H1 (cell line): ENCODE measurements at regions not wholly inside any gene's neighbourhood (a gene's known extent, or its start where the extent isn't known, plus 50 kb on each side); places are given as distances from the start of the nearest gene placed in this dataset.
"Not testable (repeated sequence)": the region's sequence is repeated elsewhere in the genome, so short reads cannot be mapped to it uniquely, and the experiment has no call there.

Source experiments
- CTCF ChIA-PET: fragments of 300-600 bp; sonication (Branson Sonifier 250); formaldehyde crosslinking; loops from one replicate; lab custom pipeline; 2021; ENCODE audit not compliant: partially characterized antibody; lab: Charles Lee
- POLR2A ChIA-PET: fragments of 300-600 bp; sonication (Branson Sonifier 250); formaldehyde crosslinking; loops from one replicate; lab custom pipeline; 2021; ENCODE audit warnings: inconsistent platforms; ENCODE audit not compliant: partially characterized antibody; lab: Charles Lee
- DNase-seq, 2 experiments: peaks; one replicate each; pipeline versions ENCODE4 v3.0.0 to v3.0.0-alpha.2; 2010 to 2022; ENCODE audit warnings: low spot score in 2 of 2, low read depth in 1 of 2, mixed read lengths in 1 of 2
- FAIRE-seq: peaks from 2 replicates; lab custom pipeline; 2011; peaks lifted over from hg19 to GRCh38; lab: Jason Lieb, UNC
- H2AFZ ChIP-seq: 2 replicates; pipeline ENCODE4 v1.8.1; 2012; ENCODE audit warnings: low read length, inconsistent platforms
- H2AK5ac ChIP-seq: 2 replicates; pipeline ENCODE4 v1.6.1; 2013; ENCODE audit warnings: low read depth, low read length
- H2BK120ac ChIP-seq: replicated peaks from 2 replicates; pipeline ENCODE3; 2013; ENCODE audit warnings: low read depth, low read length, inconsistent platforms
- H2BK12ac ChIP-seq: 2 replicates; pipeline ENCODE4 v1.6.1; 2013; ENCODE audit warnings: low read depth, low read length
- H2BK15ac ChIP-seq: 2 replicates; pipeline ENCODE4 v1.6.1; 2013; ENCODE audit warnings: low read length
- H2BK20ac ChIP-seq: 2 replicates; pipeline ENCODE4 v1.6.1; 2013; ENCODE audit warnings: low read length
- H2BK5ac ChIP-seq: 2 replicates; pipeline ENCODE4 v1.6.1; 2013; ENCODE audit warnings: low read depth, low read length
- H3K14ac ChIP-seq: 2 replicates; pipeline ENCODE4 v1.6.1; 2013; ENCODE audit warnings: inconsistent platforms; ENCODE audit not compliant: insufficient read length
- H3K18ac ChIP-seq: 2 replicates; pipeline ENCODE4 v1.6.1; 2013; ENCODE audit warnings: low read length; ENCODE audit errors: extremely low read depth
- H3K23ac ChIP-seq: 2 replicates; pipeline ENCODE4 v1.6.1; 2013; ENCODE audit warnings: inconsistent platforms; ENCODE audit not compliant: insufficient read length
- H3K23me2 ChIP-seq: 2 replicates; pipeline ENCODE4 v1.6.1; 2013; ENCODE audit warnings: low read depth, low read length
- H3K27ac ChIP-seq: 2 replicates; pipeline ENCODE4 v1.6.1; 2011; ENCODE audit warnings: low read depth, low read length, inconsistent platforms
- H3K27me3 ChIP-seq, 4 experiments: replicated peaks in 1 of 4; 1 replicate in 1 of 4; 2 replicates in 3 of 4; pipeline versions ENCODE4 v1.6.1 to v1.8.1; 2011 to 2013; ENCODE audit warnings: low read length in 3 of 4, mild to moderate bottlenecking in 3 of 4, inconsistent platforms in 2 of 4, mixed read lengths in 2 of 4, moderate library complexity in 1 of 4; ENCODE audit not compliant: control insufficient read depth in 3 of 4, insufficient read depth in 3 of 4; ENCODE audit errors: extremely low read depth in 1 of 4
- H3K36me3 ChIP-seq, 4 experiments: 2 replicates each; pipeline versions ENCODE4 v1.6.1 to v1.8.1; 2011 to 2013; ENCODE audit warnings: mild to moderate bottlenecking in 4 of 4, low read length in 3 of 4, moderate library complexity in 2 of 4, control low read depth in 1 of 4, inconsistent platforms in 1 of 4; ENCODE audit not compliant: insufficient read depth in 4 of 4, control insufficient read depth in 2 of 4
- H3K4ac ChIP-seq: replicated peaks from 2 replicates; pipeline ENCODE3; 2013; ENCODE audit warnings: low read length, low read depth, mixed read lengths, inconsistent platforms; ENCODE audit not compliant: insufficient read length
- H3K4me1 ChIP-seq, 4 experiments: replicated peaks in 1 of 4; 1 replicate in 1 of 4; 2 replicates in 3 of 4; pipeline versions ENCODE4 v1.6.1 to v1.8.1; 2011 to 2013; ENCODE audit warnings: low read length in 3 of 4, inconsistent platforms in 2 of 4, mixed read lengths in 1 of 4; ENCODE audit not compliant: insufficient read depth in 4 of 4, control insufficient read depth in 3 of 4
- H3K4me2 ChIP-seq, 2 experiments: 2 replicates each; pipeline versions ENCODE4 v1.6.1 to v1.8.1; 2011 to 2013; ENCODE audit warnings: low read depth in 2 of 2, low read length in 2 of 2, control low read depth in 1 of 2, inconsistent platforms in 1 of 2, mild to moderate bottlenecking in 1 of 2; ENCODE audit not compliant: insufficient read depth in 1 of 2
- H3K4me3 ChIP-seq, 4 experiments: fragments of 200-600, 300-600 bp in 1 of 4; sonication (generic), shearing (Covaris generic), sonication (Bioruptor Twin) in 1 of 4; 2 replicates each; pipeline versions ENCODE4 v1.5.1 to v1.8.1; 2011 to 2016; ENCODE audit warnings: low read length in 4 of 4, low read depth in 3 of 4, control low read depth in 2 of 4, inconsistent platforms in 2 of 4, mild to moderate bottlenecking in 2 of 4, mixed read lengths in 1 of 4, moderate library complexity in 1 of 4; ENCODE audit not compliant: insufficient read depth in 2 of 4; ENCODE audit errors: extremely low read depth in 1 of 4
- H3K56ac ChIP-seq: replicated peaks from 2 replicates; pipeline ENCODE3; 2013; ENCODE audit warnings: low read depth, mild to moderate bottlenecking, mixed read lengths, low read length, inconsistent platforms; ENCODE audit not compliant: insufficient read length
- H3K79me1 ChIP-seq: 2 replicates; pipeline ENCODE4 v1.6.1; 2013; ENCODE audit warnings: low read depth, low read length, control low read depth
- H3K79me2 ChIP-seq, 2 experiments: 2 replicates each; pipeline versions ENCODE4 v1.6.1 to v1.8.1; 2012 to 2013; ENCODE audit warnings: low read length in 2 of 2, mild to moderate bottlenecking in 2 of 2, inconsistent platforms in 1 of 2; ENCODE audit not compliant: insufficient read depth in 2 of 2, control insufficient read depth in 1 of 2
- H3K9ac ChIP-seq, 4 experiments: replicated peaks in 1 of 4; 1 replicate in 1 of 4; 2 replicates in 3 of 4; pipeline versions ENCODE4 v1.6.1 to v1.8.1; 2011 to 2013; ENCODE audit warnings: low read depth in 3 of 4, low read length in 3 of 4, control low read depth in 2 of 4, mild to moderate bottlenecking in 2 of 4, moderate library complexity in 2 of 4, inconsistent platforms in 1 of 4; ENCODE audit errors: extremely low read depth in 1 of 4
- H3K9me3 ChIP-seq, 2 experiments: 2 replicates each; pipeline versions ENCODE4 v1.6.1 to v1.8.1; 2012 to 2013; ENCODE audit warnings: mild to moderate bottlenecking in 2 of 2, moderate library complexity in 2 of 2, control low read depth in 1 of 2, inconsistent platforms in 1 of 2, low read depth in 1 of 2, low read length in 1 of 2, mixed read lengths in 1 of 2; ENCODE audit not compliant: insufficient read depth in 2 of 2
- H4K20me1 ChIP-seq, 2 experiments: replicated peaks in 1 of 2; 2 replicates each; pipeline versions ENCODE3 to v1.8.1; 2011 to 2013; ENCODE audit warnings: inconsistent platforms in 2 of 2, low read length in 2 of 2, mild to moderate bottlenecking in 1 of 2; ENCODE audit not compliant: insufficient read depth in 2 of 2, control insufficient read depth in 1 of 2
- H4K5ac ChIP-seq: 2 replicates; pipeline ENCODE4 v1.6.1; 2013; ENCODE audit warnings: low read length, low read depth, mixed read lengths, inconsistent platforms; ENCODE audit not compliant: insufficient read length
- H4K8ac ChIP-seq: 2 replicates; pipeline ENCODE4 v1.8.0; 2013; ENCODE audit warnings: mild to moderate bottlenecking, moderate library complexity, low read length, inconsistent platforms; ENCODE audit not compliant: insufficient read depth; ENCODE audit errors: extremely low read depth
- H4K91ac ChIP-seq: replicated peaks from 2 replicates; pipeline ENCODE3; 2013; ENCODE audit warnings: low read length, mixed read lengths, inconsistent platforms; ENCODE audit not compliant: insufficient read length
- CHD1 ChIP-seq: IDR thresholded peaks from 2 replicates; pipeline ENCODE4 v1.6.1; 2012; ENCODE audit warnings: low read depth, low read length, improper control_type of control experiment
- POLR2AphosphoS5 ChIP-seq: IDR thresholded peaks from 2 replicates; pipeline ENCODE4 v1.6.1; 2011; ENCODE audit warnings: low read depth, low read length

DNA sequence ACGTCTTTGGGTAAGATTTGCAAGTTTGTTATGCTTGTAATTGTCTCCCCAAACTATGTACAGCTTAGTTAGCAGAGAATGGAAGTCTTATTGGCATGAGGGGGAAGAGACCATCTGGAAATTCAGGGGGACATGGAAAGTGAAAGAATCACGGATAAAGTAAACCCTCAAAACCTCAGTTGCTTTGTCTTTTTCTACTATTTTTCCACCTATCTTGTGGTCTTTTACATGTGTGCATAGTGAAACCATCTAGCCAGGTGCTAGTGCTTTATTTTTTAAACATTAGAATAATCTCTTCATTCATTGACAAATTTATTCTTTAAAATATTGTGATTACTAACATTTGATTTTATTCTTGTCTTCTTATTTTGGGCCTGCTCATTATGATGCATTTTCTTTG, 441.1 kb upstream of the RORB start (continued):
- TF ChIP-seq POLR2AphosphoS5 = no peak
- no peak for TF ChIP-seq CHD1

DNA sequence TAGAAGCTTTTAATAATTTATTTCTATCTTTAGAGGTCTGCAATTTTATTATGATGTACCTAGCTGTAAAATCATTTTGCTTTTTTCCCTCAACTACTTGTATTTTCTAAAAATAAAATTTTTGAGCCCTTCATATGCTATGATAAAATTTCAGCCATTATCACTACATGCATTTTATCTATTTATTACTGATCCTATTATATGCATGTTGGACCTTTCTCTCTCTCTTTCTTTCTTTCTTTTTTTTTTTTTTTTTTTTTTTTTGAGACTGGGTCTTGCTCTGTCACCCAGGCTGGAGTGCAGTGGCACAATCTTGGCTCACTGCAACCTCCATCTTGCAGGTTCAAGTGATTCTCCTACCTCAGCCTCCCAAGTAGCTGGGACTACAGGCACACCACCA, 440.1 kb upstream of the RORB start:
- H2AK5ac ChIP-seq, H4K8ac ChIP-seq, H2BK120ac ChIP-seq, H3K9me3 ChIP-seq, H3K4me3 ChIP-seq, H2BK15ac ChIP-seq, H2BK20ac ChIP-seq, H4K91ac ChIP-seq, H3K23me2 ChIP-seq, CTCF ChIA-PET, H3K56ac ChIP-seq, H3K18ac ChIP-seq, H3K27me3 ChIP-seq, H3K9ac ChIP-seq, H3K14ac ChIP-seq, DNase-seq, H4K20me1 ChIP-seq, H3K4me1 ChIP-seq, POLR2A ChIA-PET, H4K5ac ChIP-seq, H3K4me2 ChIP-seq, FAIRE-seq, H3K79me2 ChIP-seq, H3K79me1 ChIP-seq, H2BK5ac ChIP-seq, H3K36me3 ChIP-seq, H2AFZ ChIP-seq, H3K27ac ChIP-seq, H3K23ac ChIP-seq, H2BK12ac ChIP-seq, H3K4ac ChIP-seq: not testable (repeated sequence)
